GM12878 (cell line): ENCODE measurements at regions not wholly inside any gene's neighbourhood (a gene's known extent, or its start where the extent isn't known, plus 50 kb on each side); places are given as distances from the start of the nearest gene placed in this dataset.

Source experiments
- ATAC-seq: fragments of 200-7000 bp; cut with Tn5 transposase; 3 replicates; pipeline ENCODE4 v1.9.1; 2020; ENCODE audit warnings: mild to moderate bottlenecking, moderate library complexity
- BruUV-seq: library from RNA; stranded (reverse); fragments of 400-500 nt; replicated peaks from 2 replicates; lab custom pipeline; 2021; lab: Mats Ljungman, UMichigan
- CTCF ChIA-PET: fragments of 300-600 bp; sonication (Branson Sonifier 250); formaldehyde crosslinking; extraction: SDS; loops from one replicate; lab custom pipeline; 2021; ENCODE audit warnings: inconsistent platforms; lab: Yijun Ruan, JAX
- POLR2A ChIA-PET: fragments of 350-600 bp; formaldehyde crosslinking; extraction: SDS; loops from one replicate; lab custom pipeline; 2021; ENCODE audit warnings: inconsistent platforms; lab: Charles Lee
- RAD21 ChIA-PET: fragments of 300-600 bp; sonication (Branson Sonifier 250); formaldehyde crosslinking; loops from one replicate; lab custom pipeline; 2023; ENCODE audit warnings: antibody characterized with exemption; ENCODE audit not compliant: unreplicated experiment; lab: Charles Lee
- SMC1A ChIA-PET: fragments of 300-600 bp; sonication (Branson Sonifier 250); formaldehyde crosslinking; loops from one replicate; lab custom pipeline; 2023; ENCODE audit not compliant: unreplicated experiment, uncharacterized antibody; lab: Charles Lee
- DNase-seq: peaks from one replicate; pipeline ENCODE4 v3.0.0-alpha.2; 2011; ENCODE audit warnings: low read depth, low spot score
- FAIRE-seq: peaks from 3 replicates; lab custom pipeline; 2011; peaks lifted over from hg19 to GRCh38; lab: Jason Lieb, UNC
- H2AFZ ChIP-seq: 2 replicates; pipeline ENCODE4 v1.6.0; 2011; ENCODE audit warnings: low read depth, low read length, control low read depth; ENCODE audit not compliant: control insufficient read depth
- H3K27ac ChIP-seq: 2 replicates; pipeline ENCODE4 v1.5.1; 2011; ENCODE audit warnings: control low read depth; ENCODE audit not compliant: control insufficient read depth, insufficient read depth
- H3K27me3 ChIP-seq, 2 experiments: replicated peaks in 1 of 2; 2 replicates each; pipeline versions ENCODE4 v1.6.0 to v1.6.1; 2011; ENCODE audit warnings: low read length in 1 of 2; ENCODE audit not compliant: control insufficient read depth in 2 of 2, insufficient read depth in 2 of 2
- H3K36me3 ChIP-seq, 2 experiments: 2 replicates each; pipeline ENCODE4 v1.5.1; 2011; ENCODE audit warnings: low read length in 1 of 2; ENCODE audit not compliant: control insufficient read depth in 2 of 2, insufficient read depth in 2 of 2
- H3K4me1 ChIP-seq: 2 replicates; pipeline ENCODE4 v1.6.1; 2011; ENCODE audit warnings: mild to moderate bottlenecking, low read length, moderate library complexity, mixed read lengths; ENCODE audit not compliant: control insufficient read depth, insufficient read depth
- H3K4me2 ChIP-seq: 2 replicates; pipeline ENCODE4 v1.6.0; 2011; ENCODE audit warnings: control low read depth; ENCODE audit not compliant: control insufficient read depth, insufficient read depth
- H3K4me3 ChIP-seq: fragments of 200-600 bp; sonication (generic); 2 replicates; pipeline ENCODE4 v1.5.1; 2016
- H3K79me2 ChIP-seq: 2 replicates; pipeline ENCODE4 v1.6.0; 2011; ENCODE audit warnings: low read length; ENCODE audit not compliant: control insufficient read depth, insufficient read depth
- H3K9ac ChIP-seq: 2 replicates; pipeline ENCODE4 v1.8.0; 2011; ENCODE audit warnings: low read length, control low read depth, mixed read lengths; ENCODE audit not compliant: control insufficient read depth, insufficient read depth
- H3K9me3 ChIP-seq: replicated peaks from 3 replicates; pipeline ENCODE4 v1.5.1; 2011; ENCODE audit warnings: mild to moderate bottlenecking, low read length; ENCODE audit not compliant: control insufficient read depth, insufficient read depth
- H4K20me1 ChIP-seq: 2 replicates; pipeline ENCODE4 v1.6.0; 2011; ENCODE audit not compliant: control insufficient read depth, insufficient read depth
- CREM ChIP-seq: IDR thresholded peaks from 2 replicates; pipeline ENCODE4 v1.6.1; 2014; ENCODE audit warnings: antibody characterized with exemption, low read depth
- SPI1 ChIP-seq: IDR thresholded peaks from 2 replicates; pipeline ENCODE4 v1.6.1; 2011; ENCODE audit warnings: low read depth, mild to moderate bottlenecking, low read length, moderate library complexity, borderline replicate concordance; ENCODE audit not compliant: insufficient read depth
- TCF12 ChIP-seq: IDR thresholded peaks from 2 replicates; pipeline ENCODE4 v1.6.1; 2011; ENCODE audit warnings: low read depth, mild to moderate bottlenecking, low read length
- ZNF207 ChIP-seq: fragments of 450-650 bp; IDR thresholded peaks from 2 replicates; pipeline ENCODE4 v1.6.1; 2014; ENCODE audit warnings: antibody characterized with exemption, mild to moderate bottlenecking, borderline replicate concordance
- WGBS: methylation state at CpG from one replicate; pipeline ENCODE4 v1.1.6; 2016; ENCODE audit warnings: low lambda C conversion rate; ENCODE audit not compliant: insufficient replicate concordance, insufficient coverage; ENCODE audit errors: missing lambda C conversion rate; 5-methylcytosine and 5-hydroxymethylcytosine counted together
- in situ Hi-C: fragments of 300-500 bp; cut with MboI; formaldehyde crosslinking; loops from 9 replicates; pipeline ENCODE4 v1.14.3; 2018; ENCODE audit warnings: mixed read lengths
- intact Hi-C: fragments of 100-400 bp; cut with micrococcal nuclease; formaldehyde crosslinking; loops from one replicate; pipeline ENCODE4 v1.14.2; 2022; ENCODE audit not compliant: unreplicated experiment
- TF ChIP-seq, protein P1 (sequence below): fragments of 450-650 bp; IDR thresholded peaks from 2 replicates; pipeline ENCODE4 v1.6.1; 2016; ENCODE audit warnings: mild to moderate bottlenecking

- Histone ChIP-seq H3K79me2 (no peaks in the 10 kb centered on the region), H3K27me3 (no peaks in the 10 kb centered on the region), H3K27ac (no peak overlapping the region), H3K9ac (no peak overlapping the region), H4K20me1 (no peaks in the 10 kb centered on the region), H3K9me3 (no peaks in the 10 kb centered on the region), H2AFZ (no peak overlapping the region), H3K4me3 (no peak overlapping the region), H3K36me3 (no peaks in the 10 kb centered on the region), H3K4me1 (no peaks in the 10 kb centered on the region), H3K4me2 (no peak overlapping the region)
- ATAC-seq, result no peak
- ChIA-PET CTCF (interaction anchor here (0.9 kb wide), 1 partner anchor 21 kb away, joined by 3 read pairs; no protein-coding TSS in a partner anchor), POLR2A (no interaction called here), RAD21 (no interaction called here), SMC1A (no interaction called here)
- no peak for DNase-seq
- intact Hi-C loops, result no loop called here
- no peak for FAIRE-seq
- in situ Hi-C loops, result no loop called here
- WGBS, result 11% methylated on average over 3 of the region's 3 CpGs
- no TSS peak for BruUV-seq
- TF ChIP-seq ZNF207 (no peak), SPI1 (peak; percentile 6; the same call in 1 of the 2 replicates)
These were observed 158.3 kb upstream of the IRAK1BP1 start for GRCh38 chr6:78709021-78709420.

DNA sequence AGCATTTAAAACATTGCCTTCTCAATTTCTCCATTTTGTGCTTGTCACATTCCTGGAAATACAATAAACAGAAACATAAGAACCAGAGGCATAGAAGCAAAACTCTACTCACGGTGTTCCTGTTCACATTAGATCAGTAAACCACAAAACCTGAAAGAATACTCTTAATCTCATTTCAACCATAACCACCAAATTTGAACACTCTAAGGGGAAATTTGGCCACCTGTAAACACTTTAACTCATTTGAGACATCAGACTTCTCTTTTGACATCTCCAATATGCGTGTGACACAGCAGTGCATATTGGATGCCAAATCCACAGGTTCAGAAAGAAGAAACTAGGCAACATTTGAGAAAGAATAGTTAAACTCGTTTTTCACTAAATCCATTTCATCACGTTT lies 153.8 kb upstream of the IRAK1BP1 start:
- H3K9ac ChIP-seq, result no peak overlapping the region
- ChIA-PET SMC1A (no interaction called here), RAD21 (no interaction called here), POLR2A (no interaction called here), CTCF (no interaction called here)
- FAIRE-seq (no peak), ATAC-seq (no peak), DNase-seq (peak; percentile 0)
- WGBS, result under 1% methylated on average over 4 of the region's 4 CpGs
- no peak overlapping the region for H3K4me3 ChIP-seq
- H3K4me2 ChIP-seq, result no peak overlapping the region
- no peaks in the 10 kb centered on the region for H3K9me3 ChIP-seq
- in situ Hi-C loops (no loop called here), intact Hi-C loops (no loop called here)
- H4K20me1 ChIP-seq, result no peaks in the 10 kb centered on the region
- H3K27ac ChIP-seq, result no peak overlapping the region
- no peaks in the 10 kb centered on the region for H3K4me1 ChIP-seq
- H3K36me3 ChIP-seq, result no peaks in the 10 kb centered on the region
- no peak overlapping the region for H2AFZ ChIP-seq
- TF ChIP-seq CREM, result no peak
- TF ChIP-seq, protein P1, sequence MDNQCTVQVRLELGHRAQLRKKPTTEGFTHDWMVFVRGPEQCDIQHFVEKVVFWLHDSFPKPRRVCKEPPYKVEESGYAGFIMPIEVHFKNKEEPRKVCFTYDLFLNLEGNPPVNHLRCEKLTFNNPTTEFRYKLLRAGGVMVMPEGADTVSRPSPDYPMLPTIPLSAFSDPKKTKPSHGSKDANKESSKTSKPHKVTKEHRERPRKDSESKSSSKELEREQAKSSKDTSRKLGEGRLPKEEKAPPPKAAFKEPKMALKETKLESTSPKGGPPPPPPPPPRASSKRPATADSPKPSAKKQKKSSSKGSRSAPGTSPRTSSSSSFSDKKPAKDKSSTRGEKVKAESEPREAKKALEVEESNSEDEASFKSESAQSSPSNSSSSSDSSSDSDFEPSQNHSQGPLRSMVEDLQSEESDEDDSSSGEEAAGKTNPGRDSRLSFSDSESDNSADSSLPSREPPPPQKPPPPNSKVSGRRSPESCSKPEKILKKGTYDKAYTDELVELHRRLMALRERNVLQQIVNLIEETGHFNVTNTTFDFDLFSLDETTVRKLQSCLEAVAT, result no peak
- no peak for TF ChIP-seq TCF12
- no peaks in the 10 kb centered on the region for H3K79me2 ChIP-seq
- H3K27me3 ChIP-seq, result no peaks in the 10 kb centered on the region
- BruUV-seq, result no TSS peak
